GM21619 (cell line): ENCODE measurements at regions not wholly inside any gene's neighbourhood (a gene's known extent, or its start where the extent isn't known, plus 50 kb on each side); places are given as distances from the start of the nearest gene placed in this dataset.

ENCODE experiments used
- ATAC-seq: cut with Tn5 transposase; IDR thresholded peaks from one replicate; pipeline ENCODE4 v1.9.1; 2021; ENCODE audit not compliant: unreplicated experiment

GRCh38 chr5:30764704-30765103, 428.8 kb upstream of the CDH6 start:
- no peak for ATAC-seq

DNA sequence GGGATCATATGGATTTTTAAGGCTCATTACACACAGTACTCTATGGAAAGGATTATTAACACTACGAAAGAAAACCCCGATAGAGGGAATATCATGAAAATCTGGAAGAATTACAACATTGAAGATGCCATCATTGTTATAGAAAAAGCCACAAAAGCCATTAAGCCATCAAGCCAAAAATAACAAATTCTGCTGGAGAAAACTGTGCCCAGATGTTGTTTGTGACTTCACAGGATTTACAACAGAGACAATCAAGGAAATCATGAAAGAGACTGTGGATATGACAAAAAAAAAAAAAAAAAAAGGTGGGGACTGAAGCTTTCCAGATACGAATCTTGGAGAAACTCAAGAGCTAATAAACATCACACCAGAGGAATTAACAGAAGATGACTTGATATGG, 433.8 kb upstream of the CDH6 start:
- no peak for ATAC-seq

DNA sequence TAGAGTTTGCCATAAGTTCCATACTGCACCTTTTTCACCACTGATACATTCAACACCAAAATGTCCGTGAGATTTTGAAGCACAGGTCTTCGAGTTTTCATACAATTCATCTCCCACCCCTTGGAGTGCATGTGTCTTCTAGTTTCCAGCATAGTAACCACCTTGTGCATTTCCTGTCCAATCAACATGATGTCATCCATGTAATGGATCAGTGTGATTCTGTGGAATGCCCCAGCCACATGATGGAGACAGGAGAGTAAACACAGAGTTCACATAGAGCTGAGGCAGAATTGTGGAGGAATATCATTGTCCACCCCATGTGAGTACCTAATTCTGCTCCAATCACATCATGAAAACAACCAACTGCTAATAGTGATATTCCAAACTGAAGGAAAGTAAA, 441.5 kb upstream of the CDH6 start:
- no peak for ATAC-seq

DNA sequence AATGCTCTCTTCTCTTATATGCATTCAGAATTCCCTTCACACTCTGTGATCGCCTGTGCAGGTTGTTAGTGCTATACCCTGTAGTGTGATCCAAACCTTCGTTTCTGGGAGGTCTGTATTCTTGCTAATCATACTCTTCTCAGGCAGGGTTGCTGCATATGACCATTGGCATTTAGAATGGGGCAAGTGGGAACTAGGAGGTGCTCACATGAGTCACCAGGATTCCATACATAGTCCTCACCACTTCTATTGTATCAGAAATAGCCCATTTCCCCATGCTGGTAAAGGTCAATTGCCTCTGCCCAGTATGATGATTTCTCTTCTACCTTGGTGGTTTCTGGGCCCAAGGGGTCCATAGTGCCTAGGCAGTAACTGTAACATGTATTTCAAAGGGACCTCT, 443.5 kb upstream of the CDH6 start:
- ATAC-seq = no peak

DNA sequence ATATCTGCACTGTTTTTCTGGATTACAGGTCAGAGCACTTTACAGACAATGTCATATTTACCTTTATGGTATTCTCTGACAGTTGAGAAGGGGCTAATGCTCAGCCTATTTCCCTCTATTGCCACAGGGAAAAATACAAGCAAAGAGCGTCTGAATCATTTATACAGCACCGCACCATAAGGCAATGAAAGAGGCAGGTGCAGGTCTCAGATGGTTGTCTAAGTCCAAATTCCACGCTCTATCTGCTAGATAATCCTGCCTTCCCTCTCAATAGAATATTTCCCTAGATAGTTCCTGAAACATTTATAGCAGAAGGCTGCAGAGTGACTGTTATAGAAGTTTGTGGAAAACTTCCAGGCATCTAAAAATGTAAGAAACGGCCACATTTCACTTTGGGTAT, 446.1 kb upstream of the CDH6 start:
- ATAC-seq = no peak

GRCh38 chr5:30736669-30737068, 456.8 kb upstream of the CDH6 start:
- no peak for ATAC-seq

GRCh38 chr5:30734118-30734517, 459.4 kb upstream of the CDH6 start:
- ATAC-seq = no peak

DNA sequence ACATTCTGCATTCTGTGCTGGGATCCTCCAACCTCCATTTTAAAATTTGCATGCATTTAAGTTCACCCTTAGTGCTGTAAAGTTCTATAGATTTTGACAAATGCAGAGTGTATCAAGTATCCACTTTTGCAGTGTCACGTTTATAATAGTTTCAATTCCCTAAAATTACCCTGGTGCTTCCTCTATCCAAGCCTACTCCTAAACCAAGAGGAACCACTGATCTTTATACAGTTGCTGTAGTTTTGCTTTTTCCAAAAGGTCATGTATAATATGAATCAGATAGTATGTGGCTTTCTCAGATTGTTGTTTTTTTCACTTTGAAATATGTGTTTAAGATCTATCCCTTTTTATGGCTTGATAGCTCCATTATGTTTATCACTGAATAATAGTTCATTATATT, 468.4 kb upstream of the CDH6 start:
- no peak for ATAC-seq

DNA sequence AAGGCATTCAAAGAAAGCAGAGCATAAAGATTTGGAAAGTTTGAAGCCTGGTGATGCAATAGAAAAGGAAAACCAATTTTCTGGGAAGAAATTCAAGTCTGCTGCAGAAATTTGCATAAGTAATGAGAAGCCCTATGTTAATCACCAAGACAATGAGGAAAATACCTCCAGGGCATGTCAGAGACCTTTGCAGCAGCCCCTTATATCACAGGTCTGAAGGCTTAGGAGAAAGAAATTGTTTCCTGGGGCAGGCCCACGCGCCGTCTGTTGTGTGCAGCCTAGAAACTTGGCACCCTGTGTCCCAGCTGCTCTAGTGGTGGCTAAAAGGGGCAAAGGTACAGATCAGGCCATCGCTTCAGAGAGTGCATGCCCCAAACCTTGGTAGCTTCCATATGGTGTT, 495.3 kb upstream of the CDH6 start:
- no peak for ATAC-seq

DNA sequence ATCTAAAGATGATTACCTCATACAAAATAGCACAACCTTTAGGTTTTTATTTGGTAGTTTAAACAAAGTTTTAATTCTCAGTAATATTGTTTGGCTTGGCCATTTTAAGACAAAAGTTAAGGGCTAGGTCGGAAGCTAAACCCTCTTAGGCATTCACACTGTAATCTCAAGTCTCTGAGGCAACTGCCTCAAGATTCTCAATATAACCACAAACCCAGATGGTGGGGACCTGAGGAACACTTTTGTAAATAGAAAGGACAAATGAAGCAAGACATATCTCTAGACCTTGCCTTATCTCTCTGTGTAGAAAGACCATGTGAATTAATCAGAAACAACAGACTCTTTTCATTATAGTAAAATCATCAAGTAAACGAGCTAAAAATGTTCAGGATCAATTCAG, 500.2 kb upstream of the CDH6 start:
- ATAC-seq = no peak

GRCh38 chr5:30690931-30691330, 502.6 kb upstream of the CDH6 start:
- ATAC-seq = no peak

DNA sequence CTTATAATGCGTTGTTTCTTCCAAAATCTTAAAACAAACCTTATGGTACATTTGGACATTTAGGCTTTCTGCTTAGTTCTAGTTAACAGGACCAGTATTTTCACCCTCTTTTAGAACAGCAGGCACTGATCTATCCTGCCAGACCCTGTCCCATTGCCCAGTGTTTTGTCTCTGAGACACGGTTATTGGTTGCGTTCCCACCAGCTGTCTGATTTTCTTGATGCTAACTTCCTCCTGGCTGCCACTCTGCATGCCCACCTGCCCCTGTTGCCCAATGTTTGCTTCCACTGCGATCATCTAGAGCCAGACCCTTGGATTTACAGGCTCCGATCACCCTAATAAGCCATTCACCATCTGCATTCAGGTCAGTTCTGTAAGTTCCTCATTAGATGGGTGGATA, 506.0 kb upstream of the CDH6 start:
- ATAC-seq = no peak

DNA sequence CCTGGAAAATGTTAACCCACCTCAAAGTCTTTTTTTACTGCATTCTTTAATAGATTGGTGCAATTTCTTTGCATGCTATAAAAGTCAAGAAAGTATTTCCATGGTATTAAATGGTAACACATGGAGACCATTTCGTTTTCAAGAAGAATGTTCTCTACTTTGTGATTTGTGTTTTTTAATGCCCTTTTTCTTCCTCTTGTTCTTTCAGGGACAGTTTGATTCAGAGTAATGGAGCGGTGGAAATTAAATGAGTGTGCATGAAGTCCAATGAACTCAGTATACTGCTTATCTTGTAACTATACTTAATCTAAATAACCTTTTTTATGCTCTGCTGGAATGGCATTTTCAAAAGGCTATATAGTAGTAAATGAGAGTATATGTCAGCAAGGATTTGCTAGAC, 507.0 kb upstream of the CDH6 start:
- no peak for ATAC-seq

- no peak for ATAC-seq
Measured at GRCh38 chr5:30676223-30676840, 517.2 kb upstream of the CDH6 start.

DNA sequence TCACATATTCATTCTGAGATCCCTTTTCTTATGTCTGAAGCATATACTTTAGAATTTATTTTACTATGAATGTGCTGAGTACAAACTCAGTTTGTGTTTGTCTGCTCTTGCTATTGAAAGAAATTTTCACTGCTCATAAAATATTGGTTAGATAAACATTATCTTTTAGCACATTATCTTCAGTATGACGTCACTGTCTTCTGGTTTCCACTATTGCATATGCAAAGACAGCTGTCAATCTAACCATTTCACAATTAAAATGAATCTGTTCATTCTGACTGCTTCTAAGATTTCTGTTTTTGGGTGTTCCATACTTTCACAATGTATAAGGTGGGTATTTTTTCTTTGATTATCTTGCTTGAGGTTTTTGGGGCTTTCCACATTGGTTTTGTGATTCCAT, 526.2 kb upstream of the CDH6 start:
- ATAC-seq = no peak

DNA sequence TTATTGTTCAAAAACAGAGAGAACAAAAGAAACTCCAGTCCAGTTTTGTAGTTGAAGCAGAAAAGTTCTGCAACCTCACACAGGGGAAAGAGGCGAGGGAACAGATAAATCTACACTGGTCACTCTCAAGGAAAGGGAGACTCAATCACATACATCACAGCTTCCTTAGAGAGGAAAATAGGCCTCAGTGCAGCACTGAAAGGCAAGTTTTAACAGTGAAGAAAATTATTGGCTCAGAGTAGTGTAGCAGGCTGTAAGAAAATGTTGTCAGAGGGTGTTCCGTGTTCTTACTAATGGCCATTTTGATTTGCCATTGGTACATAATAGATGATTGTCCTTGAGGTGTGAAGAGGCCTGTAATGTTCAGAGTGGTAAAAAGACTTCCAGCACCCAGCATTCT, 530.0 kb upstream of the CDH6 start:
- no peak for ATAC-seq

DNA sequence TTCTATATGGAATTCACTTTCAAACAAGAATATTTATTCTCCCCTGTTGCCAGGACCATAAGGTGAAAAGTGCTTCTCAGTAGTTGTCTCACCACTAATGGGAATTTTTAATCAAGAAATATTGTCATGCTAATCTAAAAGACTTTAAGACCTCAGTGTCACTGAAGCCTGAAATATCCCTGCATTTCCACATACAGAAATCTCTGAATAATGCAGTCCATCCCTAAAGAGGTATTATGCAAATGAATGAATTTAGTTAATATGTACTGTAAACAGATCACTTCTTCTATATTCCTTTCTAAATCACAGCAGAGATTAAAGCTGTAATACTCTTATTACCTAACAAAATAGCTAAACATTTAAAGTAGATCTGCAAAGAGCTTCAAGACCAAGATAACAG, 531.1 kb upstream of the CDH6 start:
- no peak for ATAC-seq

DNA sequence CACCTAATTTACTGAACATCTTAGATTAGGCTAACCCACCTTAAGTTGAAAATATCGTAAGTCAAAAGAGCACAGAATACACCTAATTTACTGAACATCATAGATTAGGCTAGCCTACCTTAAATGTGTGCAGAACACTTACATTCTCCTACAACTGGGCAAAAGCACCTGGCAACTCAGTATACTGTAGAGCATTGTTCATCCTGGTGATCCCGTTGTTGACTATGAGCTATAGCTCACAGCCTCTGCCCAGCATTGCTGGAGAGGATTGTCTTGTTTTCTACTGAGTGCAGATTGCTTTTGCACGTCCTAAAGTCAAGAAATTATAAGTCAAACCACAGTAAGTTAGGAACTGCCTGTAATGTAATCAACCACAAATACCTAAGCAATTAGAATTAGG, 531.8 kb upstream of the CDH6 start:
- no peak for ATAC-seq

GRCh38 chr5:30659417-30659816, 534.1 kb upstream of the CDH6 start:
- ATAC-seq = no peak

- no peak for ATAC-seq
Measured at GRCh38 chr5:30650311-30650710, 543.2 kb upstream of the CDH6 start.

DNA sequence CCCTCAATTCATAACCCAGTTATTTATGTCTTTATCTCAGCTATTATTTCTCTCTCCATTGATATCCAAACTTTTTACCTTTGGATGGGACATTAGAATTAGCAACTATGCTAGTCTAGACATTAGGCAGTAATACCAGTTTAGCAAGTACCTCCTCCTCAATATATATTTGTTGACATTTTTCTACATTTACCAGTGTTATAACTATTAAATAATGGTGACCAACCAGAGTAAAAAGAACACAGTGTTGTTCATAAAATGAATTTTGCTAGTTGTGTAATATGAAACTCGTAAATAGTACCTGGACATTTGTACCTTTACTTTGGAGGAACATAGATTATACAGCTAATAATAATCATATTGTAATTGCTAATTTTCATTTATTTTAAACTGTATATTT, 554.6 kb upstream of the CDH6 start:
- no peak for ATAC-seq

GRCh38 chr5:30627945-30628344, 565.5 kb upstream of the CDH6 start:
- ATAC-seq = no peak

GRCh38 chr5:30626557-30626956, 566.9 kb upstream of the CDH6 start:
- ATAC-seq = no peak
